SH-SY5Y (cell line): ENCODE measurements at regions not wholly inside any gene's neighbourhood (a gene's known extent, or its start where the extent isn't known, plus 50 kb on each side); places are given as distances from the start of the nearest gene placed in this dataset.

ENCODE experiments used
- GATA2 ChIP-seq: IDR thresholded peaks from 2 replicates; pipeline ENCODE4 v1.6.1; 2011; ENCODE audit warnings: mild to moderate bottlenecking, low read depth, low read length
- GATA3 ChIP-seq: IDR thresholded peaks from 2 replicates; pipeline ENCODE4 v1.6.1; 2011; ENCODE audit warnings: low read depth, mild to moderate bottlenecking, low read length, moderate library complexity

DNA sequence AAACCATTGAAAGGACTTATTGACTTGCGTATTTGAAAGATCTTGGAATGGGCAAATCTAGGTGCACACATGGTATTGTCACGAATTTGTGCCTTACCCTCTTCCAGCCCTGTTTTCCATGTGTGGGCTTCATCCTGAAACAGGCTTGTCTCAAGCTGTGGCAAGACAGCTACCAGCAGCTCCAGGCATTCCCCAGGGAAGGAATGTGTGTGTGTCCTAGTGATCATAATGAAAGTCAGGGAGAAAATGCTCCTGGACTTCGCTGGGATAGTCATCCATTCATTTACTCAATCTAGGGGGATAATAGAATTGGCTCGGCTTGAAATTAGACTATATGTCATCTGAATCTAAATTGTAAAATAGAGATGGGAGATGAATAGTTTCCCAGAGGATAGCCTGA lies 676.2 kb downstream of the CBLN4 start:
- no peak for TF ChIP-seq GATA3
- no peak for TF ChIP-seq GATA2
